ENCODE measurements at regions not wholly inside any gene's neighbourhood (a gene's known extent, or its start where the extent isn't known, plus 50 kb on each side); places are given as distances from the start of the nearest gene placed in this dataset.

- H3K4me3 ChIP-seq = no peak overlapping the region
- no peaks in the 10 kb centered on the region for H3K9me3 ChIP-seq
- H3K4me1 ChIP-seq = peaks cover 92% of the 10 kb centered on the region
- H3K27ac ChIP-seq = peak overlapping the region; percentile 16 to 58 (median 34)
- no peak for TF ChIP-seq CTCF (IDR thresholded peaks at IDR 0.05)
- no peak for TF ChIP-seq POLR2A (IDR thresholded peaks at IDR 0.05)
- no peak for ATAC-seq
- peaks cover 15 to 16% of the 10 kb centered on the region in 2 donors for H3K36me3 ChIP-seq (replicated peaks in 1 of 2; ENCODE audit: insufficient read depth in 1 of 2, low read depth in 2 of 2)
- DNase-seq = no peak
- WGBS, 2 donors = 85 to 92% methylated on average over 2 to 13 of the region's 14 CpGs
- no peaks in the 10 kb centered on the region for H3K27me3 ChIP-seq
- intact Hi-C loops (cut with DNase I) = no loop called here
Measured at GRCh38 chr22:46096706-46097230, 53.6 kb upstream of the PPARA start.

- no peak overlapping the region for H3K4me3 ChIP-seq
- WGBS, 2 donors = 77 to 79% methylated on average over 12 to 13 of the region's 13 CpGs
- peak overlapping the region; percentile 16 to 58 (median 40) for H3K27ac ChIP-seq
- H3K4me1 ChIP-seq = peaks cover 92% of the 10 kb centered on the region
- H3K27me3 ChIP-seq = no peaks in the 10 kb centered on the region
- DNase-seq = no peak
- H3K9me3 ChIP-seq = no peaks in the 10 kb centered on the region
- H3K36me3 ChIP-seq (replicated peaks in 1 of 2; ENCODE audit: insufficient read depth in 1 of 2, low read depth in 2 of 2) = peaks cover 15 to 16% of the 10 kb centered on the region in 2 donors
- intact Hi-C loops (cut with DNase I) = no loop called here
- ATAC-seq = no peak
- TF ChIP-seq CTCF (IDR thresholded peaks at IDR 0.05) = no peak
- no peak for TF ChIP-seq POLR2A (IDR thresholded peaks at IDR 0.05)
Measured at GRCh38 chr22:46097268-46097900, 52.9 kb upstream of the PPARA start.

DNA sequence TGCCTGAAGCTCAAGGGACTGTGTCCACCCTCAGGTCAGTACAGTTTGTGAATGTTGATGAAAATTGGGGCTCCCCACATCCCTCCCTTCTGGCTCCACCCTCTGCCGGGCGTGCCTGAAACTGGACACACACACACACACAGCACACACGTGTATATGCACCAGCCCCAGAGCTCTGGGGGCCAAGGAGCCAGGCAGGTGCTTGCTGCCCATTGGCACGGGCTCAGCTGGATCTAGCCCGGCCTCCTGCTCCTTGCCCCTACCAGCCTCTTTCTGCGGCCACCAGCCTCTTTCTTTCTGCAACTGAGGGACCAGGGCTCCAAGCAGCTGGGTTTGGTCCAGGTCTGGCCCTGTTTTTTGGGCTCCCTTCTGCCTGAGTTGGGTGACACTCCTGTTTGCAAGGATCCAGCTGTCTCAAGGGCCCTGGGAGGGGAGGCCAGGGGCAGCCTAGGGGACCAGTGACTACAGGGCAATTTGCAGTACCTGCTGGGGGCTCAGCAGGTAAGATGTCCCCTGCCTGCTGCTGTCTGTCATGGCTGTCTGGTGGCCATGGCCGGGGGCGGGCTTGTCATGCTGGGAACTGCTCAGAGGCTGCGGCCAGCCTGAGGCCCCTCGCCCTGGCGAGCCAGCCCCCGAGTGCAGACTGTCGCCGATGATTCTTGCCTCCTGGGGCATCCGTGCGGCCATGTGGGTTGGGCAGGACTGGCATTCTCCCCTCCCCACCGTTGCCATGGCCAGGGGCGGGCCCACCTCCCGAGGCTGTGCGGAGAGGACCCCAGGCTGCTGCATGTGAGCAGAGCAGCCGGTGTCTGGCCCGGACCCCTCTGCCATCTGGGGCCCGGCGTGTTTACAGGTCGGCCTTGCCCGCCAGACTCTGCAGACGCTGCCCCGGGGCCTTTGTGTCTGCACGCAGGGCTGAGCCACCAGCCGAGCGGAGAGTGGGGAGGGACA lies 51.5 kb upstream of the PPARA start:
- intact Hi-C loops (cut with DNase I) = no loop called here
- Histone ChIP-seq H3K36me3 (replicated peaks in 1 of 2; ENCODE audit: insufficient read depth in 1 of 2, low read depth in 2 of 2) (peaks cover 15 to 16% of the 10 kb centered on the region in 2 donors), H3K4me1 (peaks cover 92% of the 10 kb centered on the region), H3K9me3 (no peaks in the 10 kb centered on the region), H3K27ac (peak overlapping the region; percentile 38 to 58 (median 46)), H3K4me3 (no peak overlapping the region), H3K27me3 (no peaks in the 10 kb centered on the region)
- DNase-seq (no peak), ATAC-seq (no peak)
- TF ChIP-seq POLR2A (IDR thresholded peaks at IDR 0.05) (no peak), CTCF (IDR thresholded peaks at IDR 0.05) (no peak)
- 69% methylated on average over 25 to 31 of the region's 31 CpGs for WGBS, 2 donors

GRCh38 chr22:46099740-46100139 lies 50.6 kb upstream of the PPARA start:
- Histone ChIP-seq H3K27me3 (no peaks in the 10 kb centered on the region), H3K4me1 (peaks cover 92% of the 10 kb centered on the region), H3K36me3 (replicated peaks in 1 of 2; ENCODE audit: insufficient read depth in 1 of 2, low read depth in 2 of 2) (peaks cover 15 to 16% of the 10 kb centered on the region in 2 donors), H3K9me3 (no peaks in the 10 kb centered on the region), H3K27ac (peak overlapping the region; percentile 38 to 62 (median 50)), H3K4me3 (no peak overlapping the region)
- DNase-seq = no peak
- TF ChIP-seq POLR2A (IDR thresholded peaks at IDR 0.05) (no peak), CTCF (IDR thresholded peaks at IDR 0.05) (no peak)
- 62 to 67% methylated on average over 3 to 4 of the region's 4 CpGs for WGBS, 2 donors
- no peak for ATAC-seq
- intact Hi-C loops (cut with DNase I) = no loop called here
